ENCODE measurements at regions not wholly inside any gene's neighbourhood (a gene's known extent, or its start where the extent isn't known, plus 50 kb on each side); places are given as distances from the start of the nearest gene placed in this dataset.

- Histone ChIP-seq H3K27me3 (ENCODE audit: control insufficient read depth in 3 of 3, insufficient read depth in 3 of 3, low read length in 3 of 3) (no peaks in the 10 kb centered on the region), H3K4me3 (ENCODE audit: low read length in 3 of 3) (no peak overlapping the region), H3K4me1 (ENCODE audit: control insufficient read depth in 3 of 3, insufficient read depth in 3 of 3, low read length in 3 of 3) (no peaks in the 10 kb centered on the region), H3K9me3 (ENCODE audit: control insufficient read depth in 3 of 3, low read length in 3 of 3) (no peaks in the 10 kb centered on the region), H3K27ac (ENCODE audit: low read depth, low read length) (no peak overlapping the region), H3K36me3 (ENCODE audit: control insufficient read depth in 3 of 3, insufficient read depth in 3 of 3, low read length in 3 of 3) (no peaks in the 10 kb centered on the region), H3K9ac (ENCODE audit: low read depth in 1 of 3, low read length in 3 of 3) (no peak overlapping the region)
These were observed 368.3 kb downstream of the CAAP1 start for GRCh38 chr9:26524267-26524666.

- H3K36me3 ChIP-seq (ENCODE audit: control insufficient read depth in 3 of 3, insufficient read depth in 3 of 3, low read length in 3 of 3), result no peaks in the 10 kb centered on the region
- no peak overlapping the region for H3K9ac ChIP-seq (ENCODE audit: low read depth in 1 of 3, low read length in 3 of 3)
- H3K4me1 ChIP-seq (ENCODE audit: control insufficient read depth in 3 of 3, insufficient read depth in 3 of 3, low read length in 3 of 3), result no peaks in the 10 kb centered on the region
- H3K4me3 ChIP-seq (ENCODE audit: low read length in 3 of 3), result no peak overlapping the region
- H3K27me3 ChIP-seq (ENCODE audit: control insufficient read depth in 3 of 3, insufficient read depth in 3 of 3, low read length in 3 of 3), result no peaks in the 10 kb centered on the region
- H3K9me3 ChIP-seq (ENCODE audit: control insufficient read depth in 3 of 3, low read length in 3 of 3), result no peaks in the 10 kb centered on the region
- no peak overlapping the region for H3K27ac ChIP-seq (ENCODE audit: low read depth, low read length)
These were observed 369.0 kb downstream of the CAAP1 start for GRCh38 chr9:26523577-26523976.

- Histone ChIP-seq H3K27ac (ENCODE audit: low read depth, low read length) (no peak overlapping the region), H3K27me3 (ENCODE audit: control insufficient read depth in 3 of 3, insufficient read depth in 3 of 3, low read length in 3 of 3) (no peaks in the 10 kb centered on the region), H3K36me3 (ENCODE audit: control insufficient read depth in 3 of 3, insufficient read depth in 3 of 3, low read length in 3 of 3) (no peaks in the 10 kb centered on the region), H3K4me1 (ENCODE audit: control insufficient read depth in 3 of 3, insufficient read depth in 3 of 3, low read length in 3 of 3) (no peaks in the 10 kb centered on the region), H3K9me3 (ENCODE audit: control insufficient read depth in 3 of 3, low read length in 3 of 3) (no peaks in the 10 kb centered on the region), H3K4me3 (ENCODE audit: low read length in 3 of 3) (no peak overlapping the region), H3K9ac (ENCODE audit: low read depth in 1 of 3, low read length in 3 of 3) (no peak overlapping the region)
These were observed 372.5 kb downstream of the CAAP1 start for GRCh38 chr9:26520141-26520540.

- H3K4me1 ChIP-seq (ENCODE audit: control insufficient read depth in 3 of 3, insufficient read depth in 3 of 3, low read length in 3 of 3), result no peaks in the 10 kb centered on the region
- no peak overlapping the region for H3K27ac ChIP-seq (ENCODE audit: low read depth, low read length)
- H3K27me3 ChIP-seq (ENCODE audit: control insufficient read depth in 3 of 3, insufficient read depth in 3 of 3, low read length in 3 of 3), result no peaks in the 10 kb centered on the region
- no peak overlapping the region for H3K9ac ChIP-seq (ENCODE audit: low read depth in 1 of 3, low read length in 3 of 3)
- H3K9me3 ChIP-seq (ENCODE audit: control insufficient read depth in 3 of 3, low read length in 3 of 3), result no peaks in the 10 kb centered on the region
- H3K36me3 ChIP-seq (ENCODE audit: control insufficient read depth in 3 of 3, insufficient read depth in 3 of 3, low read length in 3 of 3), result no peaks in the 10 kb centered on the region
- no peak overlapping the region for H3K4me3 ChIP-seq (ENCODE audit: low read length in 3 of 3)
These were observed 375.7 kb downstream of the CAAP1 start for GRCh38 chr9:26516773-26517343.

GRCh38 chr9:26513730-26514129, 378.9 kb downstream of the CAAP1 start:
- H3K4me3 ChIP-seq (ENCODE audit: low read length in 3 of 3), result no peak overlapping the region
- H3K4me1 ChIP-seq (ENCODE audit: control insufficient read depth in 3 of 3, insufficient read depth in 3 of 3, low read length in 3 of 3), result no peaks in the 10 kb centered on the region
- H3K27ac ChIP-seq (ENCODE audit: low read depth, low read length), result no peak overlapping the region
- H3K9me3 ChIP-seq (ENCODE audit: control insufficient read depth in 3 of 3, low read length in 3 of 3), result no peaks in the 10 kb centered on the region
- H3K9ac ChIP-seq (ENCODE audit: low read depth in 1 of 3, low read length in 3 of 3), result no peak overlapping the region
- H3K27me3 ChIP-seq (ENCODE audit: control insufficient read depth in 3 of 3, insufficient read depth in 3 of 3, low read length in 3 of 3), result no peaks in the 10 kb centered on the region
- no peaks in the 10 kb centered on the region for H3K36me3 ChIP-seq (ENCODE audit: control insufficient read depth in 3 of 3, insufficient read depth in 3 of 3, low read length in 3 of 3)

GRCh38 chr9:26510137-26510536, 382.5 kb downstream of the CAAP1 start:
- H3K4me3 ChIP-seq (ENCODE audit: low read length in 3 of 3), result no peak overlapping the region
- H3K9ac ChIP-seq (ENCODE audit: low read depth in 1 of 3, low read length in 3 of 3), result no peak overlapping the region
- no peaks in the 10 kb centered on the region for H3K4me1 ChIP-seq (ENCODE audit: control insufficient read depth in 3 of 3, insufficient read depth in 3 of 3, low read length in 3 of 3)
- H3K27ac ChIP-seq (ENCODE audit: low read depth, low read length), result no peak overlapping the region
- H3K27me3 ChIP-seq (ENCODE audit: control insufficient read depth in 3 of 3, insufficient read depth in 3 of 3, low read length in 3 of 3), result no peaks in the 10 kb centered on the region
- no peaks in the 10 kb centered on the region for H3K36me3 ChIP-seq (ENCODE audit: control insufficient read depth in 3 of 3, insufficient read depth in 3 of 3, low read length in 3 of 3)
- no peaks in the 10 kb centered on the region for H3K9me3 ChIP-seq (ENCODE audit: control insufficient read depth in 3 of 3, low read length in 3 of 3)

GRCh38 chr9:26508897-26509296, 383.7 kb downstream of the CAAP1 start:
- Histone ChIP-seq H3K4me1 (ENCODE audit: control insufficient read depth in 3 of 3, insufficient read depth in 3 of 3, low read length in 3 of 3) (no peaks in the 10 kb centered on the region), H3K27ac (ENCODE audit: low read depth, low read length) (no peak overlapping the region), H3K9ac (ENCODE audit: low read depth in 1 of 3, low read length in 3 of 3) (no peak overlapping the region), H3K4me3 (ENCODE audit: low read length in 3 of 3) (no peak overlapping the region), H3K9me3 (ENCODE audit: control insufficient read depth in 3 of 3, low read length in 3 of 3) (no peaks in the 10 kb centered on the region), H3K36me3 (ENCODE audit: control insufficient read depth in 3 of 3, insufficient read depth in 3 of 3, low read length in 3 of 3) (no peaks in the 10 kb centered on the region), H3K27me3 (ENCODE audit: control insufficient read depth in 3 of 3, insufficient read depth in 3 of 3, low read length in 3 of 3) (no peaks in the 10 kb centered on the region)

GRCh38 chr9:26504057-26504456, 388.5 kb downstream of the CAAP1 start:
- H3K4me3 ChIP-seq (ENCODE audit: low read length in 3 of 3), result no peak overlapping the region
- no peak overlapping the region for H3K27ac ChIP-seq (ENCODE audit: low read depth, low read length)
- no peaks in the 10 kb centered on the region for H3K9me3 ChIP-seq (ENCODE audit: control insufficient read depth in 3 of 3, low read length in 3 of 3)
- no peak overlapping the region for H3K9ac ChIP-seq (ENCODE audit: low read depth in 1 of 3, low read length in 3 of 3)
- H3K36me3 ChIP-seq (ENCODE audit: control insufficient read depth in 3 of 3, insufficient read depth in 3 of 3, low read length in 3 of 3), result no peaks in the 10 kb centered on the region
- no peaks in the 10 kb centered on the region for H3K4me1 ChIP-seq (ENCODE audit: control insufficient read depth in 3 of 3, insufficient read depth in 3 of 3, low read length in 3 of 3)
- H3K27me3 ChIP-seq (ENCODE audit: control insufficient read depth in 3 of 3, insufficient read depth in 3 of 3, low read length in 3 of 3), result no peaks in the 10 kb centered on the region

GRCh38 chr9:26502311-26502710, 390.3 kb downstream of the CAAP1 start:
- Histone ChIP-seq H3K4me1 (ENCODE audit: control insufficient read depth in 3 of 3, insufficient read depth in 3 of 3, low read length in 3 of 3) (no peaks in the 10 kb centered on the region), H3K36me3 (ENCODE audit: control insufficient read depth in 3 of 3, insufficient read depth in 3 of 3, low read length in 3 of 3) (no peaks in the 10 kb centered on the region), H3K27me3 (ENCODE audit: control insufficient read depth in 3 of 3, insufficient read depth in 3 of 3, low read length in 3 of 3) (no peaks in the 10 kb centered on the region), H3K9me3 (ENCODE audit: control insufficient read depth in 3 of 3, low read length in 3 of 3) (peaks cover 0 to 4% (median 0%) of the 10 kb centered on the region in 3 donors), H3K4me3 (ENCODE audit: low read length in 3 of 3) (no peak overlapping the region), H3K9ac (ENCODE audit: low read depth in 1 of 3, low read length in 3 of 3) (no peak overlapping the region), H3K27ac (ENCODE audit: low read depth, low read length) (no peak overlapping the region)

GRCh38 chr9:26500471-26500870, 392.1 kb downstream of the CAAP1 start:
- Histone ChIP-seq H3K4me1 (ENCODE audit: control insufficient read depth in 3 of 3, insufficient read depth in 3 of 3, low read length in 3 of 3) (no peaks in the 10 kb centered on the region), H3K27me3 (ENCODE audit: control insufficient read depth in 3 of 3, insufficient read depth in 3 of 3, low read length in 3 of 3) (no peaks in the 10 kb centered on the region), H3K27ac (ENCODE audit: low read depth, low read length) (no peak overlapping the region), H3K36me3 (ENCODE audit: control insufficient read depth in 3 of 3, insufficient read depth in 3 of 3, low read length in 3 of 3) (no peaks in the 10 kb centered on the region), H3K9me3 (ENCODE audit: control insufficient read depth in 3 of 3, low read length in 3 of 3) (peaks cover 0 to 4% (median 0%) of the 10 kb centered on the region in 3 donors), H3K9ac (ENCODE audit: low read depth in 1 of 3, low read length in 3 of 3) (no peak overlapping the region), H3K4me3 (ENCODE audit: low read length in 3 of 3) (no peak overlapping the region)

Measured in skeletal muscle tissue (tissue), 3 donors.